OCI-LY7 (cell line): ENCODE measurements at regions not wholly inside any gene's neighbourhood (a gene's known extent, or its start where the extent isn't known, plus 50 kb on each side); places are given as distances from the start of the nearest gene placed in this dataset.

Experiments used
- BruUV-seq: library from RNA; stranded (reverse); fragments of 400-500 nt; replicated peaks from 2 replicates; lab custom pipeline; 2021; lab: Mats Ljungman, UMichigan
- CTCF ChIA-PET: fragments of 300-600 bp; sonication (Branson Sonifier 250); formaldehyde crosslinking; loops from one replicate; lab custom pipeline; 2022; ENCODE audit warnings: antibody characterized with exemption; ENCODE audit not compliant: unreplicated experiment; lab: Charles Lee
- POLR2A ChIA-PET: fragments of 300-600 bp; sonication (Branson Sonifier 250); formaldehyde crosslinking; loops from one replicate; lab custom pipeline; 2022; ENCODE audit warnings: antibody characterized with exemption; lab: Charles Lee
- DNase-seq: peaks from one replicate; pipeline ENCODE4 v3.0.0-alpha.2; 2015; ENCODE audit warnings: low spot score
- H2AFZ ChIP-seq: fragments of 200-600 bp; sonication (generic), shearing (Covaris generic); 2 replicates; pipeline ENCODE4 v1.6.1; 2014; ENCODE audit warnings: mild to moderate bottlenecking, antibody characterized with exemption, low read length, moderate library complexity
- H3K27ac ChIP-seq: fragments of 200-600 bp; sonication (generic); 2 replicates; pipeline ENCODE4 v1.5.1; 2014; ENCODE audit warnings: mixed run types, low read depth, mild to moderate bottlenecking, moderate library complexity, low read length, inconsistent platforms; ENCODE audit not compliant: poor library complexity, severe bottlenecking
- H3K36me3 ChIP-seq: fragments of 200-600 bp; sonication (generic); 2 replicates; pipeline ENCODE4 v1.6.1; 2014; ENCODE audit warnings: mild to moderate bottlenecking, antibody characterized with exemption, low read length, moderate library complexity, mixed read lengths; ENCODE audit not compliant: insufficient read depth
- H3K4me1 ChIP-seq: fragments of 200-600 bp; sonication (generic); 2 replicates; pipeline ENCODE4 v1.5.1; 2014; ENCODE audit warnings: mild to moderate bottlenecking, low read length; ENCODE audit not compliant: insufficient read depth, poor library complexity, severe bottlenecking
- H3K4me2 ChIP-seq: fragments of 200-600 bp; sonication (generic); 2 replicates; pipeline ENCODE4 v1.6.1; 2014; ENCODE audit warnings: mild to moderate bottlenecking, low read length
- H3K4me3 ChIP-seq: fragments of 200-600 bp; sonication (generic); 2 replicates; pipeline ENCODE4 v1.5.1; 2014; ENCODE audit warnings: mild to moderate bottlenecking, low read depth, low read length; ENCODE audit not compliant: poor library complexity, severe bottlenecking
- H3K79me2 ChIP-seq: fragments of 200-600 bp; sonication (generic); 2 replicates; pipeline ENCODE4 v1.6.1; 2016; ENCODE audit warnings: low read depth, mild to moderate bottlenecking, low read length, moderate library complexity, mixed read lengths; ENCODE audit not compliant: insufficient read depth
- H3K9me2 ChIP-seq: fragments of 200-600 bp; sonication (generic); 2 replicates; pipeline ENCODE4 v1.6.1; 2016; ENCODE audit warnings: mild to moderate bottlenecking, low read length, mixed read lengths; ENCODE audit not compliant: insufficient read depth
- H3K9me3 ChIP-seq: fragments of 200-600 bp; sonication (generic); 2 replicates; pipeline ENCODE4 v1.6.1; 2014; ENCODE audit warnings: mild to moderate bottlenecking, mixed run types, low read length, mixed read lengths
- H4K20me1 ChIP-seq: fragments of 200-600 bp; sonication (generic); 2 replicates; pipeline ENCODE4 v1.6.1; 2014; ENCODE audit warnings: mild to moderate bottlenecking, antibody characterized with exemption, low read length, moderate library complexity, mixed read lengths; ENCODE audit not compliant: insufficient read depth
- CTCF ChIP-seq: fragments of 200-600 bp; sonication (generic); conservative IDR thresholded peaks from 2 replicates; pipeline ENCODE4 v1.5.1; 2014; ENCODE audit warnings: mild to moderate bottlenecking, antibody characterized with exemption, low read length, moderate library complexity, mixed read lengths
- EZH2phosphoT487 ChIP-seq: fragments of 200-600 bp; sonication (generic); IDR thresholded peaks from 2 replicates; pipeline ENCODE4 v1.6.1; 2018; ENCODE audit warnings: low read depth, borderline replicate concordance, mild to moderate bottlenecking, mixed run types, antibody characterized with exemption, low read length, moderate library complexity, mixed read lengths
- intact Hi-C: fragments of 100-400 bp; cut with micrococcal nuclease; formaldehyde crosslinking; loops from one replicate; pipeline ENCODE4 v1.10.0; 2022; ENCODE audit not compliant: unreplicated experiment

- no peaks in the 10 kb centered on the region for H3K9me2 ChIP-seq
- no peaks in the 10 kb centered on the region for H3K36me3 ChIP-seq
- H4K20me1 ChIP-seq: no peaks in the 10 kb centered on the region
- H3K4me3 ChIP-seq: no peak overlapping the region
- intact Hi-C loops: no loop called here
- H2AFZ ChIP-seq: no peak overlapping the region
- H3K4me2 ChIP-seq: no peak overlapping the region
- no peaks in the 10 kb centered on the region for H3K79me2 ChIP-seq
- H3K9me3 ChIP-seq: no peaks in the 10 kb centered on the region
- H3K27ac ChIP-seq: no peak overlapping the region
- no peak for TF ChIP-seq CTCF
- no peak for TF ChIP-seq EZH2phosphoT487
- no peaks in the 10 kb centered on the region for H3K4me1 ChIP-seq
- ChIA-PET CTCF (no interaction called here), POLR2A (no interaction called here)
- no TSS peak for BruUV-seq
- no peak for DNase-seq
Measured at GRCh38 chr4:144259285-144259684, 118.8 kb upstream of the GYPA start.

GRCh38 chr4:144267084-144267483, 126.6 kb upstream of the GYPA start:
- no peaks in the 10 kb centered on the region for H3K4me1 ChIP-seq
- H3K4me2 ChIP-seq: no peak overlapping the region
- no peaks in the 10 kb centered on the region for H4K20me1 ChIP-seq
- no peak overlapping the region for H2AFZ ChIP-seq
- H3K36me3 ChIP-seq: no peaks in the 10 kb centered on the region
- no peaks in the 10 kb centered on the region for H3K9me2 ChIP-seq
- H3K4me3 ChIP-seq: no peak overlapping the region
- intact Hi-C loops: no loop called here
- H3K9me3 ChIP-seq: no peaks in the 10 kb centered on the region
- no peak for TF ChIP-seq EZH2phosphoT487
- no peak for TF ChIP-seq CTCF
- H3K27ac ChIP-seq: no peak overlapping the region
- H3K79me2 ChIP-seq: no peaks in the 10 kb centered on the region
- CTCF ChIA-PET: no interaction called here
- BruUV-seq: no TSS peak
- no peak for DNase-seq
- POLR2A ChIA-PET: no interaction called here

GRCh38 chr4:144280688-144281087, 140.2 kb upstream of the GYPA start:
- no peak overlapping the region for H3K4me2 ChIP-seq
- CTCF ChIA-PET: no interaction called here
- no peak for DNase-seq

More at GRCh38 chr4:144280688-144281087, 140.2 kb upstream of the GYPA start:
- Histone ChIP-seq H3K9me2 (no peaks in the 10 kb centered on the region), H3K36me3 (no peaks in the 10 kb centered on the region), H4K20me1 (no peaks in the 10 kb centered on the region), H3K4me1 (no peaks in the 10 kb centered on the region), H3K27ac (no peak overlapping the region), H2AFZ (no peak overlapping the region), H3K9me3 (no peaks in the 10 kb centered on the region), H3K4me3 (no peak overlapping the region), H3K79me2 (no peaks in the 10 kb centered on the region)
- TF ChIP-seq EZH2phosphoT487 (no peak), CTCF (no peak)
- intact Hi-C loops: no loop called here
- no TSS peak for BruUV-seq
- POLR2A ChIA-PET: interaction anchor here (0.6 kb wide), 1 partner anchor 12 kb away, joined by 4 read pairs; no protein-coding TSS in a partner anchor
